K562 (cell line): ENCODE measurements at regions not wholly inside any gene's neighbourhood (a gene's known extent, or its start where the extent isn't known, plus 50 kb on each side); places are given as distances from the start of the nearest gene placed in this dataset.

Experiments
- ATAC-seq: fragments of 200-7000 bp; cut with Tn5 transposase; 3 replicates; pipeline ENCODE4 v1.9.1; 2020; ENCODE audit warnings: moderate library complexity
- BruUV-seq: library from RNA; stranded (reverse); fragments of 400-500 nt; replicated peaks from 2 replicates; lab custom pipeline; 2021; lab: Mats Ljungman, UMichigan
- CTCF ChIA-PET: fragments of 300-600 bp; formaldehyde crosslinking; extraction: SDS; loops from one replicate; lab custom pipeline; 2021; ENCODE audit warnings: low intra/inter-chr PET ratio; lab: Yijun Ruan, JAX
- POLR2A ChIA-PET: fragments of 300-600, 350-650 bp; sonication (Branson Sonifier 250); formaldehyde crosslinking; extraction: SDS; loops from one replicate; lab custom pipeline; 2021; ENCODE audit warnings: antibody characterized with exemption, inconsistent platforms; lab: Yijun Ruan, JAX
- DNase-seq, 4 experiments: peaks; one replicate each; pipeline versions ENCODE4 v3.0.0 to v3.0.0-alpha.2; 2011 to 2018; ENCODE audit warnings: low spot score in 3 of 4, mixed read lengths in 3 of 4; ENCODE audit errors: extremely low read depth in 1 of 4
- FAIRE-seq: peaks from 2 replicates; lab custom pipeline; 2011; peaks lifted over from hg19 to GRCh38; lab: Jason Lieb, UNC
- H2AFZ ChIP-seq: 2 replicates; pipeline ENCODE4 v1.6.0; 2011; ENCODE audit warnings: low read depth, low read length, control low read depth, inconsistent platforms
- H3K27ac ChIP-seq: fragments of 200-600 bp; 3 replicates; pipeline ENCODE4 v1.8.0; 2011; ENCODE audit warnings: low read depth, mild to moderate bottlenecking, control low read depth, inconsistent platforms, low read length, moderate library complexity, mixed read lengths; ENCODE audit errors: extremely low read depth
- H3K27me3 ChIP-seq, 2 experiments: fragments of 300-600 bp in 1 of 2; 2 replicates in 1 of 2; 3 replicates in 1 of 2; pipeline versions ENCODE4 v1.6.0 to v1.8.0; 2011; ENCODE audit warnings: inconsistent platforms in 2 of 2, low read length in 2 of 2, mild to moderate bottlenecking in 1 of 2, mixed read lengths in 1 of 2, moderate library complexity in 1 of 2; ENCODE audit not compliant: control insufficient read depth in 2 of 2, insufficient read depth in 2 of 2
- H3K36me3 ChIP-seq: fragments of 300-600 bp; 3 replicates; pipeline ENCODE4 v1.8.0; 2011; ENCODE audit warnings: mild to moderate bottlenecking, low read length, inconsistent platforms; ENCODE audit not compliant: control insufficient read depth, insufficient read depth
- H3K4me1 ChIP-seq, 2 experiments: fragments of 200-600 bp in 1 of 2; replicated peaks in 1 of 2; 2 replicates in 1 of 2; 3 replicates in 1 of 2; pipeline versions ENCODE4 v1.5.1 to v1.8.0; 2011; ENCODE audit warnings: inconsistent platforms in 2 of 2, low read length in 2 of 2, mild to moderate bottlenecking in 1 of 2, mixed read lengths in 1 of 2, moderate library complexity in 1 of 2; ENCODE audit not compliant: control insufficient read depth in 2 of 2, insufficient read depth in 2 of 2
- H3K4me2 ChIP-seq: 2 replicates; pipeline ENCODE4 v1.6.1; 2011; ENCODE audit warnings: low read length, control low read depth, inconsistent platforms, mixed read lengths; ENCODE audit not compliant: insufficient read depth
- H3K4me3 ChIP-seq: fragments of 200-600 bp; sonication (generic), shearing (Covaris generic); 2 replicates; pipeline ENCODE4 v1.5.1; 2016; ENCODE audit warnings: control low read depth, inconsistent platforms
- H3K79me2 ChIP-seq: fragments of 200-600 bp; 3 replicates; pipeline ENCODE4 v1.8.0; 2011; ENCODE audit warnings: low read length, inconsistent platforms; ENCODE audit not compliant: control insufficient read depth, insufficient read depth
- H3K9ac ChIP-seq, 2 experiments: 2 replicates each; pipeline versions ENCODE4 v1.6.0 to v1.6.1; 2011; ENCODE audit warnings: low read depth in 2 of 2, low read length in 2 of 2, control low read depth in 1 of 2, inconsistent platforms in 1 of 2, mild to moderate bottlenecking in 1 of 2, mixed read lengths in 1 of 2; ENCODE audit not compliant: insufficient read depth in 1 of 2
- H3K9me1 ChIP-seq: one replicate; pipeline ENCODE4 v1.6.0; 2011; ENCODE audit warnings: inconsistent platforms, mild to moderate bottlenecking, low read length, moderate library complexity; ENCODE audit not compliant: control insufficient read depth, insufficient read depth
- H3K9me3 ChIP-seq: replicated peaks from 2 replicates; pipeline ENCODE4 v1.5.1; 2011; ENCODE audit warnings: low read depth, low read length, inconsistent platforms; ENCODE audit not compliant: control insufficient read depth, insufficient read depth
- H4K20me1 ChIP-seq: replicated peaks from 2 replicates; pipeline ENCODE4 v1.6.1; 2011; ENCODE audit warnings: low read length, inconsistent platforms, mixed read lengths; ENCODE audit not compliant: control insufficient read depth, insufficient read depth
- BCLAF1 ChIP-seq, 2 experiments: fragments of 450-650 bp in 1 of 2; IDR thresholded peaks; 2 replicates each; pipeline ENCODE4 v1.6.1; 2011 to 2017; ENCODE audit warnings: low read depth in 2 of 2, antibody characterized with exemption in 1 of 2, borderline replicate concordance in 1 of 2, low read length in 1 of 2, mild to moderate bottlenecking in 1 of 2, mixed read lengths in 1 of 2; ENCODE audit not compliant: control insufficient read depth in 1 of 2
- CTCFL ChIP-seq: IDR thresholded peaks from 2 replicates; pipeline ENCODE4 v1.6.1; 2011; ENCODE audit warnings: borderline replicate concordance, low read depth, mild to moderate bottlenecking, moderate library complexity, low read length; ENCODE audit not compliant: insufficient read depth, poor library complexity, severe bottlenecking
- MTF1 ChIP-seq: fragments of 250-450 bp; sonication (Bioruptor Pico); IDR thresholded peaks from 2 replicates; pipeline ENCODE4 v1.9.0; 2021; ENCODE audit warnings: moderate library complexity, mild to moderate bottlenecking, inconsistent platforms, borderline replicate concordance
- RCOR1 ChIP-seq, 2 experiments: IDR thresholded peaks; 2 replicates each; pipeline ENCODE4 v1.6.1; 2012; ENCODE audit warnings: low read depth in 2 of 2, low read length in 2 of 2, borderline replicate concordance in 1 of 2, improper control_type of control experiment in 1 of 2
- STAG1 ChIP-seq: sonication (generic); formaldehyde crosslinking; IDR thresholded peaks from 2 replicates; pipeline ENCODE4 v1.5.0; 2020; ENCODE audit warnings: missing genetic modification reagents, borderline replicate concordance
- STAT5B ChIP-seq: fragments of 250-450 bp; sonication (Bioruptor Pico); IDR thresholded peaks from 2 replicates; pipeline ENCODE4 v1.8.0; 2021; ENCODE audit warnings: mild to moderate bottlenecking, inconsistent platforms
- ZNF175 ChIP-seq: fragments of 200-800 bp; sonication (Bioruptor generic); IDR thresholded peaks from 2 replicates; pipeline ENCODE4 v1.6.1; 2016; ENCODE audit warnings: low read depth, mild to moderate bottlenecking, missing genetic modification characterization, missing compliant biosample characterization
- ZNF324 ChIP-seq: fragments of 250-450 bp; sonication (Bioruptor Pico); IDR thresholded peaks from 2 replicates; pipeline ENCODE4 v1.4.0; 2020; ENCODE audit warnings: mild to moderate bottlenecking
- WGBS: fragments of 100-300 bp; shearing (Covaris generic); methylation state at CpG from one replicate; pipeline ENCODE4 v1.1.6; 2016; ENCODE audit warnings: low coverage, mixed read lengths; ENCODE audit not compliant: insufficient coverage; ENCODE audit errors: missing lambda C conversion rate; 5-methylcytosine and 5-hydroxymethylcytosine counted together
- in situ Hi-C: fragments of 300-500 bp; cut with MboI; formaldehyde crosslinking; loops from 4 replicates; pipeline ENCODE4 v1.15.0; 2018; ENCODE audit warnings: inconsistent platforms, mixed read lengths
- intact Hi-C: fragments of 100-400 bp; cut with micrococcal nuclease; formaldehyde crosslinking; loops from 2 replicates; pipeline ENCODE4 v1.14.2; 2022

GRCh38 chr2:89848114-89848513 lies 1156.6 kb downstream of the RPIA start (continued):
- TF ChIP-seq BCLAF1 (IDR thresholded peaks at IDR 0.05; ENCODE audit: borderline replicate concordance in 1 of 2, control insufficient read depth in 1 of 2, low read depth in 2 of 2, low read length in 1 of 2) (no peak), CTCFL (no peak)

- TF ChIP-seq STAG1 (no peak), MTF1 (no peak), STAT5B (CRISPR knock-in tag) (no peak), ZNF175 (CRISPR knock-in tag) (no peak), RCOR1 (IDR thresholded peaks at IDR 0.05; ENCODE audit: borderline replicate concordance in 1 of 2, low read depth in 2 of 2, low read length in 2 of 2) (no peak), ZNF324 (no peak)
- TF ChIP-seq, all 486 proteins: peak for 0
- Histone ChIP-seq H3K4me2 (no peak overlapping the region), H3K36me3 (no peaks in the 10 kb centered on the region), H3K4me3 (no peak overlapping the region), H3K27me3 (no peaks in the 10 kb centered on the region; a peak in 2 of 5 replicates), H3K9me3 (no peaks in the 10 kb centered on the region), H3K9me1 (no peaks in the 10 kb centered on the region), H3K4me1 (no peaks in the 10 kb centered on the region), H2AFZ (no peak overlapping the region), H3K79me2 (no peaks in the 10 kb centered on the region), H4K20me1 (no peaks in the 10 kb centered on the region), H3K27ac (no peak overlapping the region), H3K9ac (no peak overlapping the region)
- FAIRE-seq = no peak
- ChIA-PET CTCF (no interaction called here), POLR2A (no interaction called here)
- DNase-seq = peak in 1 of 4 experiments; percentile 2
- no peak for ATAC-seq
- 0% methylated on average over 2 of the region's 2 CpGs for WGBS
- BruUV-seq = no TSS peak
- in situ Hi-C loops (loop anchor here (5.0 kb wide), 1 partner anchor 522 kb away; no protein-coding TSS in a partner anchor), intact Hi-C loops (no loop called here)
Measured at GRCh38 chr2:89848763-89849368, 1157.4 kb downstream of the RPIA start.
